H1 (cell line): ENCODE measurements at regions not wholly inside any gene's neighbourhood (a gene's known extent, or its start where the extent isn't known, plus 50 kb on each side); places are given as distances from the start of the nearest gene placed in this dataset.

ENCODE experiments used
- CTCF ChIA-PET: fragments of 300-600 bp; sonication (Branson Sonifier 250); formaldehyde crosslinking; loops from one replicate; lab custom pipeline; 2021; ENCODE audit not compliant: partially characterized antibody; lab: Charles Lee
- POLR2A ChIA-PET: fragments of 300-600 bp; sonication (Branson Sonifier 250); formaldehyde crosslinking; loops from one replicate; lab custom pipeline; 2021; ENCODE audit warnings: inconsistent platforms; ENCODE audit not compliant: partially characterized antibody; lab: Charles Lee
- DNase-seq, 2 experiments: peaks; one replicate each; pipeline versions ENCODE4 v3.0.0 to v3.0.0-alpha.2; 2010 to 2022; ENCODE audit warnings: low spot score in 2 of 2, low read depth in 1 of 2, mixed read lengths in 1 of 2
- FAIRE-seq: peaks from 2 replicates; lab custom pipeline; 2011; peaks lifted over from hg19 to GRCh38; lab: Jason Lieb, UNC
- H2AFZ ChIP-seq: 2 replicates; pipeline ENCODE4 v1.8.1; 2012; ENCODE audit warnings: low read length, inconsistent platforms
- H2AK5ac ChIP-seq: 2 replicates; pipeline ENCODE4 v1.6.1; 2013; ENCODE audit warnings: low read depth, low read length
- H2BK120ac ChIP-seq: replicated peaks from 2 replicates; pipeline ENCODE3; 2013; ENCODE audit warnings: low read depth, low read length, inconsistent platforms
- H2BK12ac ChIP-seq: 2 replicates; pipeline ENCODE4 v1.6.1; 2013; ENCODE audit warnings: low read depth, low read length
- H2BK15ac ChIP-seq: 2 replicates; pipeline ENCODE4 v1.6.1; 2013; ENCODE audit warnings: low read length
- H2BK20ac ChIP-seq: 2 replicates; pipeline ENCODE4 v1.6.1; 2013; ENCODE audit warnings: low read length
- H2BK5ac ChIP-seq: 2 replicates; pipeline ENCODE4 v1.6.1; 2013; ENCODE audit warnings: low read depth, low read length
- H3K14ac ChIP-seq: 2 replicates; pipeline ENCODE4 v1.6.1; 2013; ENCODE audit warnings: inconsistent platforms; ENCODE audit not compliant: insufficient read length
- H3K18ac ChIP-seq: 2 replicates; pipeline ENCODE4 v1.6.1; 2013; ENCODE audit warnings: low read length; ENCODE audit errors: extremely low read depth
- H3K23ac ChIP-seq: 2 replicates; pipeline ENCODE4 v1.6.1; 2013; ENCODE audit warnings: inconsistent platforms; ENCODE audit not compliant: insufficient read length
- H3K23me2 ChIP-seq: 2 replicates; pipeline ENCODE4 v1.6.1; 2013; ENCODE audit warnings: low read depth, low read length
- H3K27ac ChIP-seq: 2 replicates; pipeline ENCODE4 v1.6.1; 2011; ENCODE audit warnings: low read depth, low read length, inconsistent platforms
- H3K27me3 ChIP-seq, 4 experiments: replicated peaks in 1 of 4; 1 replicate in 1 of 4; 2 replicates in 3 of 4; pipeline versions ENCODE4 v1.6.1 to v1.8.1; 2011 to 2013; ENCODE audit warnings: low read length in 3 of 4, mild to moderate bottlenecking in 3 of 4, inconsistent platforms in 2 of 4, mixed read lengths in 2 of 4, moderate library complexity in 1 of 4; ENCODE audit not compliant: control insufficient read depth in 3 of 4, insufficient read depth in 3 of 4; ENCODE audit errors: extremely low read depth in 1 of 4
- H3K36me3 ChIP-seq, 4 experiments: 2 replicates each; pipeline versions ENCODE4 v1.6.1 to v1.8.1; 2011 to 2013; ENCODE audit warnings: mild to moderate bottlenecking in 4 of 4, low read length in 3 of 4, moderate library complexity in 2 of 4, control low read depth in 1 of 4, inconsistent platforms in 1 of 4; ENCODE audit not compliant: insufficient read depth in 4 of 4, control insufficient read depth in 2 of 4
- H3K4ac ChIP-seq: replicated peaks from 2 replicates; pipeline ENCODE3; 2013; ENCODE audit warnings: low read length, low read depth, mixed read lengths, inconsistent platforms; ENCODE audit not compliant: insufficient read length
- H3K4me1 ChIP-seq, 4 experiments: replicated peaks in 1 of 4; 1 replicate in 1 of 4; 2 replicates in 3 of 4; pipeline versions ENCODE4 v1.6.1 to v1.8.1; 2011 to 2013; ENCODE audit warnings: low read length in 3 of 4, inconsistent platforms in 2 of 4, mixed read lengths in 1 of 4; ENCODE audit not compliant: insufficient read depth in 4 of 4, control insufficient read depth in 3 of 4
- H3K4me2 ChIP-seq, 2 experiments: 2 replicates each; pipeline versions ENCODE4 v1.6.1 to v1.8.1; 2011 to 2013; ENCODE audit warnings: low read depth in 2 of 2, low read length in 2 of 2, control low read depth in 1 of 2, inconsistent platforms in 1 of 2, mild to moderate bottlenecking in 1 of 2; ENCODE audit not compliant: insufficient read depth in 1 of 2
- H3K4me3 ChIP-seq, 4 experiments: fragments of 200-600, 300-600 bp in 1 of 4; sonication (generic), shearing (Covaris generic), sonication (Bioruptor Twin) in 1 of 4; 2 replicates each; pipeline versions ENCODE4 v1.5.1 to v1.8.1; 2011 to 2016; ENCODE audit warnings: low read length in 4 of 4, low read depth in 3 of 4, control low read depth in 2 of 4, inconsistent platforms in 2 of 4, mild to moderate bottlenecking in 2 of 4, mixed read lengths in 1 of 4, moderate library complexity in 1 of 4; ENCODE audit not compliant: insufficient read depth in 2 of 4; ENCODE audit errors: extremely low read depth in 1 of 4
- H3K56ac ChIP-seq: replicated peaks from 2 replicates; pipeline ENCODE3; 2013; ENCODE audit warnings: low read depth, mild to moderate bottlenecking, mixed read lengths, low read length, inconsistent platforms; ENCODE audit not compliant: insufficient read length
- H3K79me1 ChIP-seq: 2 replicates; pipeline ENCODE4 v1.6.1; 2013; ENCODE audit warnings: low read depth, low read length, control low read depth
- H3K79me2 ChIP-seq, 2 experiments: 2 replicates each; pipeline versions ENCODE4 v1.6.1 to v1.8.1; 2012 to 2013; ENCODE audit warnings: low read length in 2 of 2, mild to moderate bottlenecking in 2 of 2, inconsistent platforms in 1 of 2; ENCODE audit not compliant: insufficient read depth in 2 of 2, control insufficient read depth in 1 of 2
- H3K9ac ChIP-seq, 4 experiments: replicated peaks in 1 of 4; 1 replicate in 1 of 4; 2 replicates in 3 of 4; pipeline versions ENCODE4 v1.6.1 to v1.8.1; 2011 to 2013; ENCODE audit warnings: low read depth in 3 of 4, low read length in 3 of 4, control low read depth in 2 of 4, mild to moderate bottlenecking in 2 of 4, moderate library complexity in 2 of 4, inconsistent platforms in 1 of 4; ENCODE audit errors: extremely low read depth in 1 of 4
- H3K9me3 ChIP-seq, 2 experiments: 2 replicates each; pipeline versions ENCODE4 v1.6.1 to v1.8.1; 2012 to 2013; ENCODE audit warnings: mild to moderate bottlenecking in 2 of 2, moderate library complexity in 2 of 2, control low read depth in 1 of 2, inconsistent platforms in 1 of 2, low read depth in 1 of 2, low read length in 1 of 2, mixed read lengths in 1 of 2; ENCODE audit not compliant: insufficient read depth in 2 of 2
- H4K20me1 ChIP-seq, 2 experiments: replicated peaks in 1 of 2; 2 replicates each; pipeline versions ENCODE3 to v1.8.1; 2011 to 2013; ENCODE audit warnings: inconsistent platforms in 2 of 2, low read length in 2 of 2, mild to moderate bottlenecking in 1 of 2; ENCODE audit not compliant: insufficient read depth in 2 of 2, control insufficient read depth in 1 of 2
- H4K5ac ChIP-seq: 2 replicates; pipeline ENCODE4 v1.6.1; 2013; ENCODE audit warnings: low read length, low read depth, mixed read lengths, inconsistent platforms; ENCODE audit not compliant: insufficient read length
- H4K8ac ChIP-seq: 2 replicates; pipeline ENCODE4 v1.8.0; 2013; ENCODE audit warnings: mild to moderate bottlenecking, moderate library complexity, low read length, inconsistent platforms; ENCODE audit not compliant: insufficient read depth; ENCODE audit errors: extremely low read depth
- H4K91ac ChIP-seq: replicated peaks from 2 replicates; pipeline ENCODE3; 2013; ENCODE audit warnings: low read length, mixed read lengths, inconsistent platforms; ENCODE audit not compliant: insufficient read length
- ATF3 ChIP-seq: IDR thresholded peaks from 2 replicates; pipeline ENCODE4 v1.6.1; 2011; ENCODE audit warnings: low read depth, mild to moderate bottlenecking, low read length; ENCODE audit not compliant: insufficient read depth
- CBX8 ChIP-seq: fragments of 300-800, 300-1000 bp; sonication (generic); IDR thresholded peaks from 2 replicates; pipeline ENCODE4 v1.7.1; 2016; ENCODE audit warnings: low read depth, low read length, borderline replicate concordance
- CHD2 ChIP-seq: IDR thresholded peaks from 2 replicates; pipeline ENCODE4 v1.6.1; 2012; ENCODE audit warnings: low read length, improper control_type of control experiment
- EP300 ChIP-seq, 2 experiments: IDR thresholded peaks; 1 replicate in 1 of 2; 2 replicates in 1 of 2; pipeline ENCODE4 v1.6.1; 2011 to 2012; ENCODE audit warnings: low read depth in 2 of 2, low read length in 2 of 2, mild to moderate bottlenecking in 2 of 2, borderline replicate concordance in 1 of 2, inconsistent platforms in 1 of 2, moderate library complexity in 1 of 2
- GABPA ChIP-seq: IDR thresholded peaks from 2 replicates; pipeline ENCODE4 v1.6.1; 2011; ENCODE audit warnings: mild to moderate bottlenecking, low read length, moderate library complexity, borderline replicate concordance; ENCODE audit not compliant: insufficient read depth
- HDAC2 ChIP-seq, 2 experiments: fragments of 300-600 bp in 1 of 2; sonication (generic) in 1 of 2; IDR thresholded peaks; 2 replicates each; pipeline ENCODE4 v1.6.1; 2011 to 2012; ENCODE audit warnings: low read depth in 2 of 2, low read length in 2 of 2, mild to moderate bottlenecking in 2 of 2, moderate library complexity in 2 of 2, borderline replicate concordance in 1 of 2, inconsistent platforms in 1 of 2
- POU5F1 ChIP-seq: IDR thresholded peaks from 2 replicates; pipeline ENCODE4 v1.6.1; 2011; ENCODE audit warnings: low read depth, mild to moderate bottlenecking, low read length, moderate library complexity
- RBBP5 ChIP-seq: IDR thresholded peaks from 2 replicates; pipeline ENCODE4 v1.7.1; 2012; ENCODE audit warnings: low read depth, mild to moderate bottlenecking, inconsistent platforms, low read length, moderate library complexity, borderline replicate concordance
- RFX5 ChIP-seq: IDR thresholded peaks from 2 replicates; pipeline ENCODE4 v1.6.1; 2011; ENCODE audit warnings: low read depth, low read length, improper control_type of control experiment, borderline replicate concordance
- SIRT6 ChIP-seq: IDR thresholded peaks from one replicate; pipeline ENCODE4 v1.7.1; 2012; ENCODE audit warnings: low read length, inconsistent platforms
- TAF7 ChIP-seq: optimal IDR thresholded peaks from 2 replicates; pipeline ENCODE3; 2011; ENCODE audit warnings: low read depth, mild to moderate bottlenecking, inconsistent platforms, low read length, moderate library complexity, borderline replicate concordance
- WGBS, 2 experiments: shearing (Covaris generic) in 1 of 2; methylation state at CpG; one replicate each; pipeline versions ENCODE4 v1.1.6 to v1.1.7; 2013 to 2015; ENCODE audit warnings: low lambda C conversion rate in 2 of 2, mixed read lengths in 2 of 2, inconsistent platforms in 1 of 2, low coverage in 1 of 2, missing lambda C conversion rate in 1 of 2; ENCODE audit not compliant: insufficient replicate concordance in 2 of 2, insufficient coverage in 1 of 2, insufficient read length in 1 of 2; ENCODE audit errors: extremely low coverage in 1 of 2, missing lambda C conversion rate in 1 of 2; 5-methylcytosine and 5-hydroxymethylcytosine counted together

- Histone ChIP-seq H2BK20ac (no peak overlapping the region), H3K14ac (no peak overlapping the region), H3K23ac (no peak overlapping the region), H3K9me3 (peaks cover 0 to 3% of the 10 kb centered on the region in 2 experiments; a peak in 1 of 4 replicates), H3K4me3 (no peak overlapping the region), H2BK15ac (no peak overlapping the region), H3K79me1 (no peaks in the 10 kb centered on the region), H4K8ac (no peak overlapping the region), H3K36me3 (no peaks in the 10 kb centered on the region), H3K23me2 (no peaks in the 10 kb centered on the region), H3K56ac (no peak overlapping the region), H3K27me3 (no peaks in the 10 kb centered on the region)
- DNase-seq (no peak), FAIRE-seq (no peak)
- TF ChIP-seq ATF3 (no peak), POU5F1 (no peak), CBX8 (no peak), RBBP5 (no peak), SIRT6 (no peak), CHD2 (no peak), HDAC2 (IDR thresholded peaks at IDR 0.05; ENCODE audit: borderline replicate concordance in 1 of 2, low read depth in 2 of 2, low read length in 2 of 2) (no peak), GABPA (no peak), EP300 (IDR thresholded peaks at IDR 0.05; ENCODE audit: borderline replicate concordance in 1 of 2, low read depth in 2 of 2, low read length in 2 of 2) (no peak), RFX5 (no peak), TAF7 (no peak)
- TF ChIP-seq, all 59 proteins: peak for 0
- Histone ChIP-seq H2BK5ac (no peak overlapping the region), H2AK5ac (no peak overlapping the region), H2BK12ac (no peak overlapping the region), H3K4me1 (no peaks in the 10 kb centered on the region), H3K79me2 (no peaks in the 10 kb centered on the region), H3K18ac (no peak overlapping the region), H3K27ac (no peak overlapping the region), H4K5ac (no peak overlapping the region), H4K20me1 (no peaks in the 10 kb centered on the region), H4K91ac (no peak overlapping the region), H2BK120ac (no peak overlapping the region), H3K9ac (no peak overlapping the region), H3K4me2 (no peak overlapping the region), H2AFZ (no peak overlapping the region), H3K4ac (no peak overlapping the region)
- ChIA-PET CTCF (interaction anchor here (1.0 to 1.4 kb wide), 5 partner anchors 10 to 329 kb away, joined by 3 to 7 read pairs (median 3); no protein-coding TSS in a partner anchor), POLR2A (no interaction called here)
- WGBS, 2 experiments: 94% methylated on average over 6 of the region's 6 CpGs; no CpG with 5 or more reads in 1 of the 2 experiments
Measured at GRCh38 chr7:32143301-32143700, 73.1 kb upstream of the PDE1C start.
